Upper lobe of right lung (tissue), 1 donor: ENCODE measurements at regions not wholly inside any gene's neighbourhood (a gene's known extent, or its start where the extent isn't known, plus 50 kb on each side); places are given as distances from the start of the nearest gene placed in this dataset.

Experiments used
- ATAC-seq: fragments of 200-7000 bp; cut with Tn5 transposase; one replicate; pipeline ENCODE4 v1.9.1; 2020; ENCODE audit warnings: mild to moderate bottlenecking, moderate library complexity
- DNase-seq: peaks from one replicate; pipeline ENCODE4 v3.0.0-alpha.2; 2020
- H3K27ac ChIP-seq: fragments of 200-600 bp; one replicate; pipeline ENCODE4 v1.8.0; 2022
- H3K27me3 ChIP-seq: fragments of 200-600 bp; one replicate; pipeline ENCODE4 v1.8.0; 2022; ENCODE audit warnings: mild to moderate bottlenecking
- H3K36me3 ChIP-seq: fragments of 200-600 bp; one replicate; pipeline ENCODE4 v1.8.0; 2022
- H3K4me1 ChIP-seq: fragments of 200-600 bp; one replicate; pipeline ENCODE4 v1.8.0; 2022
- H3K4me3 ChIP-seq: fragments of 200-600 bp; one replicate; pipeline ENCODE4 v1.8.0; 2022; ENCODE audit warnings: mild to moderate bottlenecking
- H3K9me3 ChIP-seq: fragments of 200-600 bp; one replicate; pipeline ENCODE4 v1.8.0; 2022
- CTCF ChIP-seq: fragments of 200-600 bp; IDR thresholded peaks from one replicate; pipeline ENCODE4 v1.8.0; 2022; ENCODE audit warnings: antibody characterized with exemption
- intact Hi-C: fragments of 100-400 bp; cut with DNase I; formaldehyde crosslinking; loops from one replicate; pipeline ENCODE4 v1.11.0; 2022
- donor health status: DM: no; HTN: yes; CAD: no; lungs with severe emphysema.

- no peak for ATAC-seq
- peaks cover 5% of the 10 kb centered on the region for H3K4me1 ChIP-seq
- no peaks in the 10 kb centered on the region for H3K9me3 ChIP-seq
- no peak overlapping the region for H3K4me3 ChIP-seq
- no peaks in the 10 kb centered on the region for H3K27me3 ChIP-seq
- no peak overlapping the region for H3K27ac ChIP-seq
- intact Hi-C loops = no loop called here
- no peak for DNase-seq
- no peaks in the 10 kb centered on the region for H3K36me3 ChIP-seq
- TF ChIP-seq CTCF = no peak
Measured at GRCh38 chr1:38454749-38455441, 404.7 kb downstream of the RRAGC start.

GRCh38 chr1:38454236-38454635, 405.3 kb downstream of the RRAGC start:
- Histone ChIP-seq H3K27me3 (no peaks in the 10 kb centered on the region), H3K36me3 (no peaks in the 10 kb centered on the region), H3K27ac (no peak overlapping the region), H3K4me1 (peaks cover 5% of the 10 kb centered on the region), H3K4me3 (no peak overlapping the region), H3K9me3 (no peaks in the 10 kb centered on the region)
- no peak for ATAC-seq
- intact Hi-C loops = no loop called here
- DNase-seq = no peak
- TF ChIP-seq CTCF = no peak

DNA sequence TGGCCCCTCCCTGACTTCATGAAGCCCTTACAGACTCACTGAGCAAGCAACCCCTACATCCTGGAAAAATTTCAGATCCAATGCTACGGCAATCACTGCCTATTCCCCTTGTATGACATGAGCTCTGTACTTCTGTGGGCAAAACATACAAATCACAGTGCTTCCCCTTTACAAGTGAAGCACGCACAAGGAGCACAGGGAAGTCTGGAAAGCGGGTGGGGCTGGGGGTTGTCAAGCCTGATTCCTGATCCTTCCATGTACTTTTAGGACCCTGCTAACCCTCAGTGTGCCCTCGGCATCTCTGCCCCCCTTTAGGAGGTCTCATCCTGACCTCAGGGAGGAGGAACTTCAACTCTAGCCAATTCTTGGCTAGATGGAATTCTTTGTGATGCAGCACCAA, 405.7 kb upstream of the POU3F1 start:
- Histone ChIP-seq H3K36me3 (no peaks in the 10 kb centered on the region), H3K27me3 (no peaks in the 10 kb centered on the region), H3K4me1 (peaks cover 5% of the 10 kb centered on the region), H3K4me3 (no peak overlapping the region), H3K9me3 (no peaks in the 10 kb centered on the region), H3K27ac (no peak overlapping the region)
- intact Hi-C loops = no loop called here
- no peak for ATAC-seq
- no peak for DNase-seq
- no peak for TF ChIP-seq CTCF

GRCh38 chr1:38451541-38451993, 405.0 kb upstream of the POU3F1 start:
- intact Hi-C loops = no loop called here
- Histone ChIP-seq H3K4me1 (peaks cover 5% of the 10 kb centered on the region), H3K9me3 (no peaks in the 10 kb centered on the region), H3K36me3 (no peaks in the 10 kb centered on the region), H3K27me3 (no peaks in the 10 kb centered on the region), H3K4me3 (no peak overlapping the region), H3K27ac (no peak overlapping the region)
- no peak for TF ChIP-seq CTCF
- ATAC-seq = peak; percentile 57
- DNase-seq = no peak

DNA sequence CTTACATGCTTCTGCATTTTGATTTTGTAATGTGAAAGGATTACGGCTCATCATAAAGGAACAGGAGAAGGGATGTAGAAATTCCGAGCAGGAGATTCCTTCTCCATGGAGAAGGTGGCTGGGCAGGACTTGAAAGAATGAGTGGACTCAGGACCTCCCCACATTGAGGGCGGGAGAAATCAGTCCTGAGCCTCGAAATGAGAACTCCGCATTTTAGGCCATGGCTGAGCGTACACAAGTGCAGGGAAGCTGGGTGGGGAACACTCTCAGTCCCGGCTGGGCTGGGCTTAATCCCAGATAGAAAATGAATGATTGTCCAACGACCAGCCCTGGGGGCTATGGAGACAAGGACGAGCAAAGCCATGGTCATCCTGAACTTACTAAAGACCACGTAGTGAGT, 402.3 kb upstream of the POU3F1 start:
- no peak overlapping the region for H3K4me3 ChIP-seq
- no peak for TF ChIP-seq CTCF
- ATAC-seq (no peak), DNase-seq (no peak)
- H3K27me3 ChIP-seq = no peaks in the 10 kb centered on the region
- no peaks in the 10 kb centered on the region for H3K36me3 ChIP-seq
- no peaks in the 10 kb centered on the region for H3K9me3 ChIP-seq
- intact Hi-C loops = no loop called here
- peaks cover 5% of the 10 kb centered on the region for H3K4me1 ChIP-seq
- H3K27ac ChIP-seq = no peak overlapping the region

DNA sequence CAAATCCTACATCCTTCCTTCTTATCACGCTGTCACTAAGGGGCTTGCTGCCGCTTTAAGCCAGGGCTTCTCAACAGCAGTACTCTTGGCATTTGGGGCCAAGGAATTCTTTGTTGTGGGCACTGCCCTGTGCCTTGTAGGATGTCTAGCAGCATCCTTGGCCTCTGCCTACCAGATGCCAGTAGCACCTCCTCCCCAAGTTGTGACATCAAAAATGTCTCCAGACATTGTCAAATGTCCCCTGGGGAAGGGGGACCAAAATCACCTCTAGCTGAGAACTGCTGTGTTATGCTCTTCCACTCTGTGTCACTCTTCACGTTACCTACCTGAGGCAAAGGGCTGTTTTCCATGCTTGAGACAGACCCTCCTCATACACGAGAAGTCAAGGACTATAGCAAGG, 400.3 kb upstream of the POU3F1 start:
- no peak for DNase-seq
- H3K27ac ChIP-seq = no peak overlapping the region
- TF ChIP-seq CTCF = no peak
- no peak for ATAC-seq
- no peak overlapping the region for H3K4me3 ChIP-seq
- intact Hi-C loops = no loop called here
- H3K9me3 ChIP-seq = no peaks in the 10 kb centered on the region
- H3K4me1 ChIP-seq = peaks cover 5% of the 10 kb centered on the region
- no peaks in the 10 kb centered on the region for H3K36me3 ChIP-seq
- no peaks in the 10 kb centered on the region for H3K27me3 ChIP-seq
